Neuronal stem cell (in vitro differentiated cells): ENCODE measurements at regions not wholly inside any gene's neighbourhood (a gene's known extent, or its start where the extent isn't known, plus 50 kb on each side); places are given as distances from the start of the nearest gene placed in this dataset.

Source experiments
- DNase-seq: peaks from one replicate; pipeline ENCODE4 v3.0.0-alpha.2; 2013; ENCODE audit warnings: low spot score
- H2AFZ ChIP-seq: one replicate; pipeline ENCODE4 v1.6.1; 2013; ENCODE audit warnings: mild to moderate bottlenecking, low read length, inconsistent platforms
- H2AK5ac ChIP-seq: 2 replicates; pipeline ENCODE4 v1.6.1; 2013; ENCODE audit warnings: low read depth, mild to moderate bottlenecking, inconsistent platforms, low read length, moderate library complexity, mixed read lengths
- H2BK120ac ChIP-seq: 2 replicates; pipeline ENCODE4 v1.6.1; 2013; ENCODE audit warnings: low read depth, mild to moderate bottlenecking, inconsistent platforms, low read length, moderate library complexity, mixed read lengths
- H2BK12ac ChIP-seq: one replicate; pipeline ENCODE4 v1.6.1; 2013; ENCODE audit warnings: low read length, inconsistent platforms
- H2BK15ac ChIP-seq: 2 replicates; pipeline ENCODE4 v1.6.1; 2013; ENCODE audit warnings: mild to moderate bottlenecking, low read length, inconsistent platforms, mixed read lengths
- H2BK5ac ChIP-seq: one replicate; pipeline ENCODE4 v1.6.1; 2013; ENCODE audit warnings: inconsistent platforms, mild to moderate bottlenecking, low read length, moderate library complexity
- H3K14ac ChIP-seq: one replicate; pipeline ENCODE4 v1.6.1; 2013; ENCODE audit warnings: low read length, inconsistent platforms
- H3K18ac ChIP-seq: 2 replicates; pipeline ENCODE4 v1.6.1; 2013; ENCODE audit warnings: low read length, inconsistent platforms
- H3K23ac ChIP-seq: 2 replicates; pipeline ENCODE4 v1.6.1; 2013; ENCODE audit warnings: low read depth, mild to moderate bottlenecking, mixed read lengths, low read length, inconsistent platforms; ENCODE audit not compliant: poor library complexity
- H3K27ac ChIP-seq: replicated peaks from 3 replicates; pipeline ENCODE4 v1.5.1; 2013; ENCODE audit warnings: low read length, inconsistent platforms
- H3K27me3 ChIP-seq, 3 experiments: 2 replicates each; pipeline ENCODE4 v1.6.1; 2013; ENCODE audit warnings: low read length in 3 of 3, mild to moderate bottlenecking in 2 of 3, inconsistent platforms in 1 of 3, low read depth in 1 of 3, mixed read lengths in 1 of 3, moderate library complexity in 1 of 3; ENCODE audit not compliant: control insufficient read depth in 3 of 3, insufficient read depth in 3 of 3
- H3K36me3 ChIP-seq, 2 donors: replicated peaks in 1 of 2; 2 replicates each; pipeline ENCODE4 v1.6.1; 2013; ENCODE audit warnings: low read length in 2 of 2; ENCODE audit not compliant: control insufficient read depth in 2 of 2, insufficient read depth in 2 of 2
- H3K4ac ChIP-seq: 2 replicates; pipeline ENCODE4 v1.6.1; 2013; ENCODE audit warnings: inconsistent platforms, mild to moderate bottlenecking, low read length, moderate library complexity
- H3K4me1 ChIP-seq, 2 donors: 1 replicate in 1 of 2; 2 replicates in 1 of 2; pipeline ENCODE4 v1.6.1; 2013; ENCODE audit warnings: low read length in 2 of 2, low read depth in 1 of 2; ENCODE audit not compliant: control insufficient read depth in 2 of 2, insufficient read depth in 1 of 2
- H3K4me2 ChIP-seq: one replicate; pipeline ENCODE4 v1.6.1; 2013; ENCODE audit warnings: mild to moderate bottlenecking, low read length, inconsistent platforms; ENCODE audit not compliant: insufficient read depth, poor library complexity, severe bottlenecking
- H3K4me3 ChIP-seq, 2 donors: 2 replicates each; pipeline ENCODE4 v1.5.1; 2013; ENCODE audit warnings: low read length in 2 of 2, mild to moderate bottlenecking in 2 of 2, inconsistent platforms in 1 of 2, moderate library complexity in 1 of 2
- H3K79me1 ChIP-seq: one replicate; pipeline ENCODE4 v1.6.1; 2013; ENCODE audit warnings: low read depth, mild to moderate bottlenecking, inconsistent platforms, low read length, moderate library complexity
- H3K9ac ChIP-seq: one replicate; pipeline ENCODE4 v1.6.1; 2013; ENCODE audit warnings: mild to moderate bottlenecking, low read depth, low read length, inconsistent platforms; ENCODE audit not compliant: poor library complexity
- H3K9me3 ChIP-seq, 2 donors: replicated peaks in 1 of 2; 2 replicates each; pipeline versions ENCODE3 to v1.6.1; 2013; ENCODE audit warnings: low read length in 2 of 2, mild to moderate bottlenecking in 2 of 2, inconsistent platforms in 1 of 2, low read depth in 1 of 2, mixed read lengths in 1 of 2, moderate library complexity in 1 of 2; ENCODE audit not compliant: control insufficient read depth in 2 of 2, insufficient read depth in 1 of 2
- H4K8ac ChIP-seq: one replicate; pipeline ENCODE4 v1.6.1; 2013; ENCODE audit warnings: low read depth, mild to moderate bottlenecking, inconsistent platforms, low read length, moderate library complexity
- H4K91ac ChIP-seq: one replicate; pipeline ENCODE4 v1.6.1; 2013; ENCODE audit warnings: low read length, low read depth, mild to moderate bottlenecking, inconsistent platforms; ENCODE audit not compliant: poor library complexity
- WGBS, 2 donors: extraction: QIAGEN DNeasy Blood & Tissue Kit; methylation state at CpG; one replicate each; pipeline ENCODE4 v1.1.7; 2013; ENCODE audit warnings: missing lambda C conversion rate in 2 of 2, mixed read lengths in 1 of 2; ENCODE audit not compliant: insufficient read length in 2 of 2, insufficient replicate concordance in 1 of 2; ENCODE audit errors: extremely low coverage in 2 of 2; 5-methylcytosine and 5-hydroxymethylcytosine counted together

DNA sequence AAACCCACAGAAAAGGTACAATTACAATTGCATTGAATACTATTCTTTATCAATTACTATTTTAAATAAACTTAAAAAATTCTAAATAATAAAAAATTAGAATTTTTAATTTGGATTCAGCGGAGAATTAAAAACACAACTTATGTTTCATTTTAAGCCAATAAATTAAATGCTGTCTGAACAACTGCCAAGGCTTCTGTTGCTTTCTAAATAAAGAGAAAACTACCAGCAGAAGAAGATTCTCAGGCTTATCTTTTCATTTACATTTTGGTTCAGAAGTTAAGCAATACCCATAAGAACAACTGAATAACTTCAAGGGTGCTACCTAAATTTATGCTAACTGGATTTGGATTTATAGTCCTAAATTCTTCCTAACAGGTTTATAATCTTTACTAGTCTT, 150.0 kb upstream of the FTMT start:
- Histone ChIP-seq H3K4ac (no peak overlapping the region), H3K36me3 (no peaks in the 10 kb centered on the region), H2BK12ac (no peak overlapping the region), H2BK120ac (no peak overlapping the region), H3K4me2 (no peak overlapping the region), H3K18ac (no peak overlapping the region), H3K4me3 (no peak overlapping the region), H4K8ac (no peak overlapping the region), H3K23ac (no peak overlapping the region), H3K9me3 (no peaks in the 10 kb centered on the region), H3K9ac (no peak overlapping the region), H3K27ac (no peak overlapping the region), H2AK5ac (no peak overlapping the region), H2BK15ac (no peak overlapping the region), H3K79me1 (no peaks in the 10 kb centered on the region), H3K27me3 (no peaks in the 10 kb centered on the region), H2AFZ (no peak overlapping the region), H3K4me1 (peaks cover 0 to 3% of the 10 kb centered on the region in 2 donors), H2BK5ac (no peak overlapping the region), H3K14ac (no peak overlapping the region), H4K91ac (no peak overlapping the region)
- no CpG with 5 or more reads among the region's 1 CpG for WGBS, 2 donors
- no peak for DNase-seq

- no peaks in the 10 kb centered on the region for H3K9me3 ChIP-seq
- no peak overlapping the region for H3K4me2 ChIP-seq
- no peaks in the 10 kb centered on the region for H3K27me3 ChIP-seq
- H3K9ac ChIP-seq: no peak overlapping the region
- no peak overlapping the region for H3K4ac ChIP-seq
- H3K4me3 ChIP-seq: no peak overlapping the region
- no peak overlapping the region for H2BK5ac ChIP-seq
- no peak overlapping the region for H3K23ac ChIP-seq
- H3K27ac ChIP-seq: no peak overlapping the region
- no peak overlapping the region for H4K91ac ChIP-seq
- H3K36me3 ChIP-seq: no peaks in the 10 kb centered on the region
- H2BK12ac ChIP-seq: no peak overlapping the region
- H2BK120ac ChIP-seq: no peak overlapping the region
- no CpG with 5 or more reads among the region's 4 CpGs for WGBS, 2 donors
- no peaks in the 10 kb centered on the region for H3K79me1 ChIP-seq
- H2AFZ ChIP-seq: peak overlapping the region; percentile 49
- H4K8ac ChIP-seq: no peak overlapping the region
- H3K4me1 ChIP-seq: peaks cover 0 to 3% of the 10 kb centered on the region in 2 donors
- H3K18ac ChIP-seq: no peak overlapping the region
- no peak overlapping the region for H2AK5ac ChIP-seq
- no peak overlapping the region for H3K14ac ChIP-seq
- H2BK15ac ChIP-seq: no peak overlapping the region
- DNase-seq: no peak
These were observed 149.0 kb upstream of the FTMT start for GRCh38 chr5:121702682-121703081.

DNA sequence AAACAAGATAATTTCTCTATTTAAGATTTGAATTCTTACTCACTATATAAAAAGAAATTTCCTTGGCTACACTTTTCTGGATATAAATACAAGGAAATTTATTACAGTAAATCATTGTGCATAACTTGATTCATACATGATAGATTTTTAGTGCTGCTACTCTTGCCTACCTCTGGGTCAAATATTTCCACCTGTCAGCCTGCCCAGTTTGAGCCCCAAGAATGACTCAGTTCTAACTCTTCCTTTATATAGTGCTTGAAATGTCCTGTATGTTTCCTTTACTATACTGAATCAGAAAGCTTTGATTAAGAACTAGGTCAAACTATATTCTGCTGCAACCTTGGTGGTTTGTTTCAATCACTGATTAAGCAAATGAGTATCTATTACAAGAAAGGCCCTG, 147.4 kb upstream of the FTMT start:
- Histone ChIP-seq H2BK5ac (no peak overlapping the region), H3K4me1 (peaks cover 0 to 3% of the 10 kb centered on the region in 2 donors), H3K9me3 (no peaks in the 10 kb centered on the region), H2BK120ac (no peak overlapping the region), H3K9ac (no peak overlapping the region), H3K4ac (no peak overlapping the region), H3K27ac (no peak overlapping the region), H3K79me1 (no peaks in the 10 kb centered on the region), H2AK5ac (no peak overlapping the region), H3K4me2 (no peak overlapping the region), H3K4me3 (no peak overlapping the region), H2BK15ac (no peak overlapping the region), H3K14ac (no peak overlapping the region), H3K27me3 (no peaks in the 10 kb centered on the region), H3K36me3 (no peaks in the 10 kb centered on the region), H3K18ac (no peak overlapping the region), H2BK12ac (no peak overlapping the region), H3K23ac (no peak overlapping the region), H4K91ac (no peak overlapping the region), H4K8ac (no peak overlapping the region), H2AFZ (no peak overlapping the region)
- DNase-seq: no peak

DNA sequence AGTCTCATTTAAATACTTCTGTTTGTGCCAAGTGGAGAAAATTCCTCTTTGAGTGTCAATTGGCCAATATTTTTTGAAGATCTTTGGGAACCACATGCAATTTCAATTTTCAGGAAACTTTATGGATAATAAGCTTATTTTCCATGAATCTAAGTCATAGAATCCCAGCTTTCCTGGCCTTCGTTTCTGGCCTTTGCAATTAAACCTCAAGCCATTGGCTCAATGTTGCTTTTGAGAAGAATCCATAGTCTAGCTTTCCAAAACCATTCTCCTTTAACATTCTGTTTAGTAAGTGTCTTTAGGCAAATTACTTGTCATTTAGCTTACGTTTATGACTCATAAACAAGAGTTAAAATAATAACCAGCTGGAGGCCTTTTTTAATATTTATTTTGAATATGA, 145.0 kb upstream of the FTMT start:
- Histone ChIP-seq H3K27me3 (no peaks in the 10 kb centered on the region), H4K91ac (no peak overlapping the region), H3K4me2 (no peak overlapping the region), H3K4ac (no peak overlapping the region), H2BK120ac (no peak overlapping the region), H2AFZ (no peak overlapping the region), H3K4me1 (peaks cover 0 to 3% of the 10 kb centered on the region in 2 donors), H3K79me1 (no peaks in the 10 kb centered on the region), H2BK12ac (no peak overlapping the region), H3K9me3 (no peaks in the 10 kb centered on the region), H2BK5ac (no peak overlapping the region), H3K36me3 (no peaks in the 10 kb centered on the region), H3K4me3 (no peak overlapping the region), H3K9ac (no peak overlapping the region), H4K8ac (no peak overlapping the region), H2BK15ac (no peak overlapping the region), H3K27ac (no peak overlapping the region), H2AK5ac (no peak overlapping the region), H3K23ac (no peak overlapping the region), H3K14ac (no peak overlapping the region), H3K18ac (no peak overlapping the region)
- no CpG with 5 or more reads among the region's 2 CpGs for WGBS, 2 donors
- no peak for DNase-seq
